Stromal cell of bone marrow (primary cell): ENCODE measurements at regions not wholly inside any gene's neighbourhood (a gene's known extent, or its start where the extent isn't known, plus 50 kb on each side); places are given as distances from the start of the nearest gene placed in this dataset.

Source experiments
- DNase-seq: peaks from one replicate; pipeline ENCODE4 v3.0.0-alpha.2; 2012; ENCODE audit warnings: low read depth

GRCh38 chr22:47786650-47787290, 1024.3 kb downstream of the TBC1D22A start:
- no peak for DNase-seq

- DNase-seq: no peak
Observed at GRCh38 chr22:47784991-47785390, 1022.5 kb downstream of the TBC1D22A start.

GRCh38 chr22:47784367-47784983, 1022.0 kb downstream of the TBC1D22A start:
- DNase-seq: no peak

GRCh38 chr22:47783433-47784366, 1021.2 kb downstream of the TBC1D22A start:
- no peak for DNase-seq

- no peak for DNase-seq
Observed at GRCh38 chr22:47782328-47783075, 1020.1 kb downstream of the TBC1D22A start.

GRCh38 chr22:47781427-47782111, 1019.1 kb downstream of the TBC1D22A start:
- no peak for DNase-seq

GRCh38 chr22:47781024-47781423, 1018.6 kb downstream of the TBC1D22A start:
- no peak for DNase-seq

- DNase-seq: no peak
Observed at GRCh38 chr22:47780281-47780875, 1017.9 kb downstream of the TBC1D22A start.

GRCh38 chr22:47779474-47779873, 1017.0 kb downstream of the TBC1D22A start:
- no peak for DNase-seq

GRCh38 chr22:47778160-47778658, 1015.8 kb downstream of the TBC1D22A start:
- no peak for DNase-seq

- no peak for DNase-seq
Observed at GRCh38 chr22:47777426-47777825, 1015.0 kb downstream of the TBC1D22A start.

- no peak for DNase-seq
Observed at GRCh38 chr22:47776329-47776728, 1013.9 kb downstream of the TBC1D22A start.

GRCh38 chr22:47775686-47776085, 1013.2 kb downstream of the TBC1D22A start:
- DNase-seq: no peak

- DNase-seq: no peak
Observed at GRCh38 chr22:47775191-47775590, 1012.7 kb downstream of the TBC1D22A start.

GRCh38 chr22:47773635-47774034, 1011.2 kb downstream of the TBC1D22A start:
- DNase-seq: no peak

- no peak for DNase-seq
Observed at GRCh38 chr22:47772864-47773263, 1010.4 kb downstream of the TBC1D22A start.

- DNase-seq: no peak
Observed at GRCh38 chr22:47769652-47770051, 1007.2 kb downstream of the TBC1D22A start.

- no peak for DNase-seq
Observed at GRCh38 chr22:47768027-47768426, 1005.6 kb downstream of the TBC1D22A start.

GRCh38 chr22:47767403-47767802, 1005.0 kb downstream of the TBC1D22A start:
- no peak for DNase-seq

- DNase-seq: no peak
Observed at GRCh38 chr22:47765757-47766156, 1003.3 kb downstream of the TBC1D22A start.

GRCh38 chr22:47762141-47762540, 999.7 kb downstream of the TBC1D22A start:
- DNase-seq: no peak
